ENCODE measurements at regions not wholly inside any gene's neighbourhood (a gene's known extent, or its start where the extent isn't known, plus 50 kb on each side); places are given as distances from the start of the nearest gene placed in this dataset.

GRCh38 chr20:40262219-40262618 lies 426.8 kb downstream of the MAFB start:
- no peak for DNase-seq (ENCODE audit: low spot score)
- Histone ChIP-seq H3K4me1 (ENCODE audit: insufficient read depth) (no peaks in the 10 kb centered on the region), H3K4me2 (no peak overlapping the region), H3K4me3 (no peak overlapping the region), H3K79me2 (no peaks in the 10 kb centered on the region), H3K9me2 (replicated peaks; ENCODE audit: insufficient read depth) (no peaks in the 10 kb centered on the region), H4K20me1 (ENCODE audit: insufficient read depth, poor library complexity, severe bottlenecking) (no peaks in the 10 kb centered on the region), H3K9me3 (ENCODE audit: low read depth) (no peaks in the 10 kb centered on the region), H3K27ac (no peak overlapping the region), H2AFZ (no peak overlapping the region), H3K27me3 (no peaks in the 10 kb centered on the region), H3K36me3 (replicated peaks; ENCODE audit: insufficient read depth, low read depth) (no peaks in the 10 kb centered on the region)
- 65% methylated on average over 2 of the region's 2 CpGs for WGBS (ENCODE audit: low lambda C conversion rate, missing lambda C conversion rate)
- TF ChIP-seq CTCF (IDR thresholded peaks at IDR 0.05; ENCODE audit: poor library complexity): no peak
- no peak for TF ChIP-seq EZH2phosphoT487 (IDR thresholded peaks at IDR 0.05; ENCODE audit: low read depth, severe bottlenecking, unreplicated experiment)
- TF ChIP-seq EZH2 (IDR thresholded peaks at IDR 0.05; ENCODE audit: borderline replicate concordance): no peak

- Histone ChIP-seq H3K9me2 (replicated peaks; ENCODE audit: insufficient read depth) (no peaks in the 10 kb centered on the region), H3K4me1 (ENCODE audit: insufficient read depth) (no peaks in the 10 kb centered on the region), H3K9me3 (ENCODE audit: low read depth) (no peaks in the 10 kb centered on the region), H3K27ac (no peak overlapping the region), H3K4me2 (no peak overlapping the region), H3K36me3 (replicated peaks; ENCODE audit: insufficient read depth, low read depth) (no peaks in the 10 kb centered on the region), H3K79me2 (no peaks in the 10 kb centered on the region), H2AFZ (no peak overlapping the region), H4K20me1 (ENCODE audit: insufficient read depth, poor library complexity, severe bottlenecking) (no peaks in the 10 kb centered on the region), H3K27me3 (no peaks in the 10 kb centered on the region), H3K4me3 (no peak overlapping the region)
- 71% methylated on average over 4 of the region's 4 CpGs for WGBS (ENCODE audit: low lambda C conversion rate, missing lambda C conversion rate)
- TF ChIP-seq EZH2 (IDR thresholded peaks at IDR 0.05; ENCODE audit: borderline replicate concordance): no peak
- no peak for TF ChIP-seq CTCF (IDR thresholded peaks at IDR 0.05; ENCODE audit: poor library complexity)
- no peak for TF ChIP-seq EZH2phosphoT487 (IDR thresholded peaks at IDR 0.05; ENCODE audit: low read depth, severe bottlenecking, unreplicated experiment)
- DNase-seq (ENCODE audit: low spot score): no peak
Observed at GRCh38 chr20:40258931-40259330, 430.1 kb downstream of the MAFB start.

- no peak overlapping the region for H3K4me2 ChIP-seq
- WGBS (ENCODE audit: low lambda C conversion rate, missing lambda C conversion rate): 95% methylated on average over 2 of the region's 2 CpGs
- TF ChIP-seq EZH2phosphoT487 (IDR thresholded peaks at IDR 0.05; ENCODE audit: low read depth, severe bottlenecking, unreplicated experiment): no peak
- TF ChIP-seq CTCF (IDR thresholded peaks at IDR 0.05; ENCODE audit: poor library complexity): no peak
- no peak for TF ChIP-seq EZH2 (IDR thresholded peaks at IDR 0.05; ENCODE audit: borderline replicate concordance)
- H3K27me3 ChIP-seq: no peaks in the 10 kb centered on the region
- no peak overlapping the region for H3K4me3 ChIP-seq
- no peak for DNase-seq (ENCODE audit: low spot score)
- H3K9me2 ChIP-seq (replicated peaks; ENCODE audit: insufficient read depth): no peaks in the 10 kb centered on the region
- no peak overlapping the region for H3K27ac ChIP-seq
- H4K20me1 ChIP-seq (ENCODE audit: insufficient read depth, poor library complexity, severe bottlenecking): no peaks in the 10 kb centered on the region
- H3K79me2 ChIP-seq: no peaks in the 10 kb centered on the region
- H2AFZ ChIP-seq: no peak overlapping the region
- H3K9me3 ChIP-seq (ENCODE audit: low read depth): no peaks in the 10 kb centered on the region
- H3K36me3 ChIP-seq (replicated peaks; ENCODE audit: insufficient read depth, low read depth): no peaks in the 10 kb centered on the region
- no peaks in the 10 kb centered on the region for H3K4me1 ChIP-seq (ENCODE audit: insufficient read depth)
Observed at GRCh38 chr20:40257763-40258162, 431.3 kb downstream of the MAFB start.

DNA sequence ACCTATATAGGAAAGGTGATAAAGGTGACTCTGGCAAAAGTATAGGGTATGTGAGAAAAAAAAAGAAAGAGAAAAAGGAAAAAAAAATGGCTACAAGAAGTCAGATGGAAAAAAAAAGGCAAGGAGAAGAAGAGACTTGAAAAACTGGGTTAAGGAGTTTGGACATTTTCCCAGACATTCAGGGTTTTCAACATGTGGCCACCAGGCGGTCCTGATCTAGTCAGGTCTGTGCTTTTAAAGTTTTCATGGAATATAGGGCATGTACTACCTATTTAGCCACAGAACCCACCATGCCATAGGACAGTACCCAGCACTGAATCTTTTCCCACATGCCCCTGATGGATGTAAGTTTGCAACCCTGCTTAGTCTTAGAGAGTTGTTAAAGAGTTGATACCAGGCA lies 433.7 kb downstream of the MAFB start:
- Histone ChIP-seq H3K27me3 (no peaks in the 10 kb centered on the region), H2AFZ (no peak overlapping the region), H3K36me3 (replicated peaks; ENCODE audit: insufficient read depth, low read depth) (no peaks in the 10 kb centered on the region), H3K4me1 (ENCODE audit: insufficient read depth) (no peaks in the 10 kb centered on the region), H3K79me2 (no peaks in the 10 kb centered on the region), H3K9me3 (ENCODE audit: low read depth) (no peaks in the 10 kb centered on the region), H4K20me1 (ENCODE audit: insufficient read depth, poor library complexity, severe bottlenecking) (no peaks in the 10 kb centered on the region), H3K4me3 (no peak overlapping the region), H3K27ac (no peak overlapping the region), H3K9me2 (replicated peaks; ENCODE audit: insufficient read depth) (no peaks in the 10 kb centered on the region), H3K4me2 (no peak overlapping the region)
- DNase-seq (ENCODE audit: low spot score): no peak
- no peak for TF ChIP-seq CTCF (IDR thresholded peaks at IDR 0.05; ENCODE audit: poor library complexity)
- no peak for TF ChIP-seq EZH2phosphoT487 (IDR thresholded peaks at IDR 0.05; ENCODE audit: low read depth, severe bottlenecking, unreplicated experiment)
- no peak for TF ChIP-seq EZH2 (IDR thresholded peaks at IDR 0.05; ENCODE audit: borderline replicate concordance)
- WGBS (ENCODE audit: low lambda C conversion rate, missing lambda C conversion rate): 62% methylated on average over 1 of the region's 1 CpG
